ENCODE measurements at regions not wholly inside any gene's neighbourhood (a gene's known extent, or its start where the extent isn't known, plus 50 kb on each side); places are given as distances from the start of the nearest gene placed in this dataset.

- Histone ChIP-seq H3K4me3 (no peak overlapping the region), H3K9me3 (no peaks in the 10 kb centered on the region), H3K4me1 (no peaks in the 10 kb centered on the region), H3K27ac (no peak overlapping the region), H3K4me2 (no peak overlapping the region)
- ChIA-PET CTCF (interaction anchor here (2.0 kb wide), 1 partner anchor 9 kb away, joined by 5 read pairs; no protein-coding TSS in a partner anchor), POLR2A (no interaction called here)
- WGBS (ENCODE audit: missing lambda C conversion rate), result 0% methylated on average over 2 of the region's 2 CpGs
- DNase-seq (ENCODE audit: low read depth in 1 of 2, low spot score in 1 of 2) (no peak), ATAC-seq (no peak), FAIRE-seq (no peak)
- TF ChIP-seq POLR2AphosphoS2 (conservative IDR thresholded peaks at IDR 0.05; ENCODE audit: low read length) (no peak), MAZ (IDR thresholded peaks at IDR 0.05; ENCODE audit: borderline replicate concordance, low read depth, low read length) (no peak), E2F6 (IDR thresholded peaks at IDR 0.05; ENCODE audit: borderline replicate concordance, low read depth) (no peak), BHLHE40 (IDR thresholded peaks at IDR 0.05; ENCODE audit: low read depth, low read length) (no peak), EP300 (IDR thresholded peaks at IDR 0.05) (no peak), SREBF2 (IDR thresholded peaks at IDR 0.05) (no peak), RCOR1 (IDR thresholded peaks at IDR 0.05; ENCODE audit: low read depth, low read length) (no peak), POLR2A (IDR thresholded peaks at IDR 0.05; ENCODE audit: low read length) (no peak), KDM5A (IDR thresholded peaks at IDR 0.05) (no peak), HEYL (CRISPR knock-in tag; IDR thresholded peaks at IDR 0.05) (no peak), SMC3 (IDR thresholded peaks at IDR 0.05) (no peak), CTCF (IDR thresholded peaks at IDR 0.05) (no peak), BCL3 (IDR thresholded peaks at IDR 0.05) (no peak), EHMT2 (IDR thresholded peaks at IDR 0.05; ENCODE audit: low read depth) (no peak), FOXS1 (CRISPR knock-in tag; IDR thresholded peaks at IDR 0.05) (no peak), REST (IDR thresholded peaks at IDR 0.05) (no peak)
Observed at GRCh38 chr21:35624901-35625300, 435.4 kb downstream of the SETD4 start.

GRCh38 chr21:35622612-35623011, 437.7 kb downstream of the SETD4 start:
- Histone ChIP-seq H3K4me3 (no peak overlapping the region), H3K9me3 (no peaks in the 10 kb centered on the region), H3K4me2 (no peak overlapping the region), H3K4me1 (no peaks in the 10 kb centered on the region), H3K27ac (no peak overlapping the region)
- ChIA-PET CTCF (no interaction called here), POLR2A (no interaction called here)
- DNase-seq (ENCODE audit: low read depth in 1 of 2, low spot score in 1 of 2), result no peak
- 4% methylated on average over 3 of the region's 3 CpGs for WGBS (ENCODE audit: missing lambda C conversion rate)
- no peak for FAIRE-seq
- no peak for ATAC-seq
- TF ChIP-seq ZC3H11A (IDR thresholded peaks at IDR 0.05), result no peak
- no peak for TF ChIP-seq NR3C1 (IDR thresholded peaks at IDR 0.05)
- no peak for TF ChIP-seq EHF (CRISPR knock-in tag; IDR thresholded peaks at IDR 0.05)
- TF ChIP-seq ZFP36 (IDR thresholded peaks at IDR 0.05; ENCODE audit: borderline replicate concordance, partially characterized antibody), result no peak
- TF ChIP-seq USF2 (IDR thresholded peaks at IDR 0.05), result no peak
- no peak for TF ChIP-seq KDM1A (IDR thresholded peaks at IDR 0.05; ENCODE audit: low read depth)
- TF ChIP-seq TFCP2L1 (CRISPR knock-in tag; IDR thresholded peaks at IDR 0.05), result no peak
- no peak for TF ChIP-seq RAD21 (conservative IDR thresholded peaks at IDR 0.05 in 1 of 2, IDR thresholded peaks at IDR 0.05 in 1 of 2)
- no peak for TF ChIP-seq FOSL2 (IDR thresholded peaks at IDR 0.05)
- TF ChIP-seq FOSL2 (CRISPR knock-in tag; IDR thresholded peaks at IDR 0.05), result no peak
- TF ChIP-seq JUNB (IDR thresholded peaks at IDR 0.05), result no peak
- TF ChIP-seq PHF8 (IDR thresholded peaks at IDR 0.05; ENCODE audit: borderline replicate concordance, low read depth), result no peak
- no peak for TF ChIP-seq ZSCAN20 (CRISPR knock-in tag; IDR thresholded peaks at IDR 0.05)
- no peak for TF ChIP-seq JUN (IDR thresholded peaks at IDR 0.05)
- TF ChIP-seq CHD4 (IDR thresholded peaks at IDR 0.05; ENCODE audit: borderline replicate concordance), result no peak
- TF ChIP-seq HOXB5 (CRISPR knock-in tag; IDR thresholded peaks at IDR 0.05), result no peak
- no peak for TF ChIP-seq BCL3 (IDR thresholded peaks at IDR 0.05)

Measured in A549 (cell line).